ENCODE measurements at regions not wholly inside any gene's neighbourhood (a gene's known extent, or its start where the extent isn't known, plus 50 kb on each side); places are given as distances from the start of the nearest gene placed in this dataset.
"Not testable (repeated sequence)": the region's sequence is repeated elsewhere in the genome, so short reads cannot be mapped to it uniquely, and the experiment has no call there.

- no peak for DNase-seq (ENCODE audit: low read depth in 2 of 3, low spot score in 1 of 3)
Observed at GRCh38 chr6:84953111-84953755, 188.8 kb upstream of the TBX18 start.

- DNase-seq (ENCODE audit: low read depth in 2 of 3, low spot score in 1 of 3), result not testable (repeated sequence)
Observed at GRCh38 chr6:84944926-84945325, 180.5 kb upstream of the TBX18 start.

GRCh38 chr6:84943905-84944304 lies 179.5 kb upstream of the TBX18 start:
- no peak for DNase-seq (ENCODE audit: low read depth in 2 of 3, low spot score in 1 of 3)

- DNase-seq (ENCODE audit: low read depth in 2 of 3, low spot score in 1 of 3), result not testable (repeated sequence)
Observed at GRCh38 chr6:84941609-84942008, 177.2 kb upstream of the TBX18 start.

- no peak for DNase-seq (ENCODE audit: low read depth in 2 of 3, low spot score in 1 of 3)
Observed at GRCh38 chr6:84929212-84929611, 164.8 kb upstream of the TBX18 start.

GRCh38 chr6:84927551-84927950 lies 163.2 kb upstream of the TBX18 start:
- no peak for DNase-seq (ENCODE audit: low read depth in 2 of 3, low spot score in 1 of 3)

GRCh38 chr6:84926189-84927155 lies 162.1 kb upstream of the TBX18 start:
- no peak for DNase-seq (ENCODE audit: low read depth in 2 of 3, low spot score in 1 of 3)

GRCh38 chr6:84921891-84922290 lies 157.5 kb upstream of the TBX18 start:
- DNase-seq (ENCODE audit: low read depth in 2 of 3, low spot score in 1 of 3), result no peak

GRCh38 chr6:84920021-84920420 lies 155.6 kb upstream of the TBX18 start:
- DNase-seq (ENCODE audit: low read depth in 2 of 3, low spot score in 1 of 3), result no peak

GRCh38 chr6:84916704-84917103 lies 152.3 kb upstream of the TBX18 start:
- no peak for DNase-seq (ENCODE audit: low read depth in 2 of 3, low spot score in 1 of 3)

- DNase-seq (ENCODE audit: low read depth in 2 of 3, low spot score in 1 of 3), result no peak
Observed at GRCh38 chr6:84912472-84913322, 148.3 kb upstream of the TBX18 start.

- DNase-seq (ENCODE audit: low read depth in 2 of 3, low spot score in 1 of 3), result no peak
Observed at GRCh38 chr6:84910906-84911607, 146.7 kb upstream of the TBX18 start.

GRCh38 chr6:84908304-84908904 lies 144.0 kb upstream of the TBX18 start:
- no peak for DNase-seq (ENCODE audit: low read depth in 2 of 3, low spot score in 1 of 3)

- no peak for DNase-seq (ENCODE audit: low read depth in 2 of 3, low spot score in 1 of 3)
Observed at GRCh38 chr6:84906514-84906913, 142.1 kb upstream of the TBX18 start.

- DNase-seq (ENCODE audit: low read depth in 2 of 3, low spot score in 1 of 3), result no peak
Observed at GRCh38 chr6:84905823-84906222, 141.4 kb upstream of the TBX18 start.

- no peak for DNase-seq (ENCODE audit: low read depth in 2 of 3, low spot score in 1 of 3)
Observed at GRCh38 chr6:84902354-84902928, 138.0 kb upstream of the TBX18 start.

- no peak for DNase-seq (ENCODE audit: low read depth in 2 of 3, low spot score in 1 of 3)
Observed at GRCh38 chr6:84897988-84898594, 133.7 kb upstream of the TBX18 start.

GRCh38 chr6:84897011-84897410 lies 132.6 kb upstream of the TBX18 start:
- DNase-seq (ENCODE audit: low read depth in 2 of 3, low spot score in 1 of 3), result no peak

- DNase-seq (ENCODE audit: low read depth in 2 of 3, low spot score in 1 of 3), result no peak
Observed at GRCh38 chr6:84892671-84893070, 128.3 kb upstream of the TBX18 start.
